H1 (cell line): ENCODE measurements at regions not wholly inside any gene's neighbourhood (a gene's known extent, or its start where the extent isn't known, plus 50 kb on each side); places are given as distances from the start of the nearest gene placed in this dataset.

Experiments used
- FOSL1 ChIP-seq: IDR thresholded peaks from 2 replicates; pipeline ENCODE4 v1.6.1; 2011; ENCODE audit warnings: mild to moderate bottlenecking, low read depth, low read length, moderate library complexity; ENCODE audit not compliant: insufficient read depth
- PHF8 ChIP-seq: fragments of 200-600 bp; sonication (generic); conservative IDR thresholded peaks from 2 replicates; pipeline ENCODE4 v1.7.1; 2012; ENCODE audit warnings: low read depth, mild to moderate bottlenecking, inconsistent platforms, low read length, moderate library complexity
- TCF12 ChIP-seq: IDR thresholded peaks from 2 replicates; pipeline ENCODE4 v1.6.1; 2011; ENCODE audit warnings: low read depth, mild to moderate bottlenecking, low read length
- TF ChIP-seq, protein P1 (sequence below): IDR thresholded peaks from 2 replicates; pipeline ENCODE4 v1.6.1; 2012; ENCODE audit warnings: inconsistent platforms

DNA sequence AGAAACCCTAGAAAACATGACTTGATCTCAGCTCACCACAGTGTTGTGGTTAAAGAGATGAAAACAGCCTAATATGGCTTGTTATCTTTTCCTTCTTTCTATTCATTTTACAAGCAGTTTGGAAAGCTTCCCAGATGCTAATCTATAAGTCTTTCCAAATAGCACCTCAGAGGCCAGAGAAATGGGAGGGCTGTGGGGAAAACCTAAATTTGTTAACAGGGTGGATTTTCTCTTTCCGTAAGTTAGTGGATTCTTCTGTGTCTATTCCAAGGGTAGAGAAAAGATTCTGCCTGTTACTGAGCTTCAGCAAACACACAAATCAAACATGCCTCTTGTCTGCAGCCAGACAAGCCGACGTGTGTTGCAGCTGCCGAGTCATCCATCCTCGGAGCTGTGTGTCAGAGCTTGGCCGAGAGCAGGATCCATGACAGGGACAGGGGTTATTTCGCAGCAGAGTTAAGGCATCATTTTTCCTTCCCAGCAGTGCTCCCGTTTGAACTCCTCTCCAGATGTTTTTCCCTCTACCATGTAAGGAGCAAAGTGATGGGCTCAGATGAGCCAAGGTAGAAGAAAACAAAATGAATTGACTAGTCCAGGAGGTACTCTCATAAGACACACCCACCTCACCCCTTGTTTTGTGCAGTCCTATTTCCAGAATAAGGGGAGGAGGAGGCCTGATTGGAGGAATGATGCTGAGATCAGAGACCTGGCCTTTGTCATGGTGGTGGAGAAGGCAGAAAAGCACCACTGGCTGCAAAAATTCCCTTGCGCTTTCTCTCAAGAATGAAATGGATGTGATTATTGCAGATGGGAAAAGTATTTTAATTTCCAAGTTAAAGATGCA is 560.0 kb downstream of the C6orf118 start:
- no peak for TF ChIP-seq TCF12
- TF ChIP-seq, protein P1, sequence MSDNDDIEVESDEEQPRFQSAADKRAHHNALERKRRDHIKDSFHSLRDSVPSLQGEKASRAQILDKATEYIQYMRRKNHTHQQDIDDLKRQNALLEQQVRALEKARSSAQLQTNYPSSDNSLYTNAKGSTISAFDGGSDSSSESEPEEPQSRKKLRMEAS = no peak
- no peak for TF ChIP-seq PHF8
- TF ChIP-seq FOSL1 = no peak
